Spleen (tissue), 11 donors: ENCODE measurements at regions not wholly inside any gene's neighbourhood (a gene's known extent, or its start where the extent isn't known, plus 50 kb on each side); places are given as distances from the start of the nearest gene placed in this dataset.

ENCODE experiments used
- DNase-seq: peaks from one replicate; pipeline ENCODE4 v3.0.0-alpha.2; 2020
- H3K27ac ChIP-seq, 8 donors: fragments of 200-600 bp; sonication (generic) in 7 of 8; 1 replicate in 4 of 8; 2 replicates in 4 of 8; pipeline versions ENCODE4 v1.5.0 to v1.8.0; 2016 to 2021; ENCODE audit warnings: inconsistent platforms in 4 of 8, mild to moderate bottlenecking in 4 of 8, moderate library complexity in 1 of 8
- H3K27me3 ChIP-seq, 7 donors: fragments of 200-600 bp; sonication (generic) in 6 of 7; replicated peaks in 1 of 7; 1 replicate in 4 of 7; 2 replicates in 3 of 7; pipeline versions ENCODE4 v1.5.0 to v1.8.0; 2016 to 2021; ENCODE audit warnings: inconsistent platforms in 3 of 7, mild to moderate bottlenecking in 1 of 7
- H3K36me3 ChIP-seq, 6 donors: fragments of 200-600 bp; sonication (generic) in 5 of 6; 1 replicate in 4 of 6; 2 replicates in 2 of 6; pipeline versions ENCODE4 v1.5.0 to v1.8.0; 2016 to 2021; ENCODE audit warnings: inconsistent platforms in 2 of 6
- H3K4me1 ChIP-seq, 6 donors: fragments of 200-600 bp; sonication (generic) in 5 of 6; 1 replicate in 3 of 6; 2 replicates in 3 of 6; pipeline versions ENCODE4 v1.5.0 to v1.8.0; 2016 to 2021; ENCODE audit warnings: inconsistent platforms in 3 of 6
- H3K4me3 ChIP-seq, 8 donors: fragments of 200-600 bp; sonication (generic) in 7 of 8; 1 replicate in 4 of 8; 2 replicates in 4 of 8; pipeline versions ENCODE4 v1.5.0 to v1.8.0; 2016 to 2021; ENCODE audit warnings: inconsistent platforms in 4 of 8, mild to moderate bottlenecking in 4 of 8, moderate library complexity in 2 of 8
- H3K9me3 ChIP-seq, 8 donors: fragments of 200-600 bp; sonication (generic) in 7 of 8; 1 replicate in 4 of 8; 2 replicates in 4 of 8; pipeline versions ENCODE4 v1.5.0 to v1.8.0; 2016 to 2021; ENCODE audit warnings: inconsistent platforms in 4 of 8
- POLR2A ChIP-seq, 3 donors: fragments of 450-650 bp; IDR thresholded peaks; one replicate each; pipeline ENCODE4 v1.5.1; 2017; ENCODE audit warnings: antibody characterized with exemption in 3 of 3, mild to moderate bottlenecking in 1 of 3
- POLR2AphosphoS5 ChIP-seq, 3 donors: sonication (generic); formaldehyde crosslinking; IDR thresholded peaks; one replicate each; pipeline ENCODE4 v1.5.1; 2017; ENCODE audit warnings: antibody characterized with exemption in 3 of 3
- WGBS, 5 donors: extraction: QIAGEN DNeasy Blood & Tissue Kit in 3 of 5; methylation state at CpG; one replicate each; pipeline versions ENCODE4 v1.1.5 to v1.1.7; 2013 to 2018; 5-methylcytosine and 5-hydroxymethylcytosine counted together
- intact Hi-C: fragments of 100-400 bp; cut with DNase I; formaldehyde crosslinking; loops from one replicate; pipeline ENCODE4 v1.15.0; 2023; ENCODE audit warnings: low total_unique reads
- TF ChIP-seq, protein P1 (sequence below), 11 experiments: fragments of 200-600 bp in 7 of 11; fragments of 450-650 bp in 4 of 11; sonication (generic) in 4 of 11; IDR thresholded peaks in 8 of 11; conservative IDR thresholded peaks in 3 of 11; 1 replicate in 7 of 11; 2 replicates in 4 of 11; pipeline versions ENCODE4 v1.4.0 to v1.8.0; 2016 to 2021; ENCODE audit warnings: antibody characterized with exemption in 11 of 11, inconsistent platforms in 4 of 11, mild to moderate bottlenecking in 1 of 11
- donor health status: healthy with polysubstance abuse.
- donor health status: DM: no; HTN: no; CAD: no; lungs with moderate emphysema.
- donor health status: DM: no; HTN: no; CAD: no.
- donor health status: Bipolar disorder and iron deficiency.
- donor health status: healthy.
- donor health status: DM: no; HTN: no; CAD: no.
- donor health status: DM: yes; HTN: yes; CAD: no.

GRCh38 chr18:33957707-33958106, 267.0 kb downstream of the NOL4 start:
- H3K4me1 ChIP-seq: no peaks in the 10 kb centered on the region
- intact Hi-C loops: no loop called here
- TF ChIP-seq POLR2A (IDR thresholded peaks at IDR 0.05) (no peak), POLR2AphosphoS5 (IDR thresholded peaks at IDR 0.05) (no peak)
- TF ChIP-seq, protein P1, sequence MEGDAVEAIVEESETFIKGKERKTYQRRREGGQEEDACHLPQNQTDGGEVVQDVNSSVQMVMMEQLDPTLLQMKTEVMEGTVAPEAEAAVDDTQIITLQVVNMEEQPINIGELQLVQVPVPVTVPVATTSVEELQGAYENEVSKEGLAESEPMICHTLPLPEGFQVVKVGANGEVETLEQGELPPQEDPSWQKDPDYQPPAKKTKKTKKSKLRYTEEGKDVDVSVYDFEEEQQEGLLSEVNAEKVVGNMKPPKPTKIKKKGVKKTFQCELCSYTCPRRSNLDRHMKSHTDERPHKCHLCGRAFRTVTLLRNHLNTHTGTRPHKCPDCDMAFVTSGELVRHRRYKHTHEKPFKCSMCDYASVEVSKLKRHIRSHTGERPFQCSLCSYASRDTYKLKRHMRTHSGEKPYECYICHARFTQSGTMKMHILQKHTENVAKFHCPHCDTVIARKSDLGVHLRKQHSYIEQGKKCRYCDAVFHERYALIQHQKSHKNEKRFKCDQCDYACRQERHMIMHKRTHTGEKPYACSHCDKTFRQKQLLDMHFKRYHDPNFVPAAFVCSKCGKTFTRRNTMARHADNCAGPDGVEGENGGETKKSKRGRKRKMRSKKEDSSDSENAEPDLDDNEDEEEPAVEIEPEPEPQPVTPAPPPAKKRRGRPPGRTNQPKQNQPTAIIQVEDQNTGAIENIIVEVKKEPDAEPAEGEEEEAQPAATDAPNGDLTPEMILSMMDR (IDR thresholded peaks at IDR 0.05 in 8 of 11, conservative IDR thresholded peaks at IDR 0.05 in 3 of 11): no peak
- H3K9me3 ChIP-seq: no peaks in the 10 kb centered on the region
- no peak overlapping the region for H3K4me3 ChIP-seq
- WGBS, 5 donors: 78 to 87% (median 80%) methylated on average over 5 of the region's 5 CpGs
- no peaks in the 10 kb centered on the region for H3K36me3 ChIP-seq
- H3K27ac ChIP-seq: no peak overlapping the region
- no peaks in the 10 kb centered on the region for H3K27me3 ChIP-seq
- no peak for DNase-seq

DNA sequence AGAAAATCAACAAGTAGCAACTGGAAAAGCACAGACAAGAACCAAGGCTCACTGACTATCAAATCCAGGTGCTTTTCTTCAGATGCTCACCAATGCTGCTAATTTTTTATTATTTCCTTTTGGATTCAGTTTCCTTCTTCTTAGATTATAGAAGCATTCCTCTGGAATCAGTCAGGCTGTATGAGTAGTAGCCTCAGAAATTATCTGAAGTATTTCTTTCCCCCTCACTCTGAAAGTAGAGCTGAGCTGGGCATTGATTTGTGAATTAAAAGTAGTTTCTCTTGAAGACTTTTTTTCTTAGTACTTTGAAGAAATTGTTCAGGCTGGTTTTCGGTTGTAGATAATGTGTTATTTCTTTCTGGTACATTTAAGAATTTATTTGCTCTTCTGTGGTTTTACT, 273.7 kb downstream of the NOL4 start:
- Histone ChIP-seq H3K27me3 (no peaks in the 10 kb centered on the region), H3K4me1 (no peaks in the 10 kb centered on the region), H3K27ac (no peak overlapping the region), H3K9me3 (no peaks in the 10 kb centered on the region), H3K36me3 (no peaks in the 10 kb centered on the region), H3K4me3 (no peak overlapping the region)
- TF ChIP-seq POLR2AphosphoS5 (IDR thresholded peaks at IDR 0.05): no peak
- TF ChIP-seq, protein P1 (IDR thresholded peaks at IDR 0.05 in 8 of 11, conservative IDR thresholded peaks at IDR 0.05 in 3 of 11): no peak
- no peak for TF ChIP-seq POLR2A (IDR thresholded peaks at IDR 0.05)
- WGBS, 5 donors: 65 to 85% (median 79%) methylated on average over 1 of the region's 1 CpG
- intact Hi-C loops: no loop called here
- DNase-seq: no peak

- Histone ChIP-seq H3K36me3 (no peaks in the 10 kb centered on the region), H3K27ac (no peak overlapping the region), H3K4me1 (no peaks in the 10 kb centered on the region), H3K4me3 (no peak overlapping the region), H3K27me3 (no peaks in the 10 kb centered on the region), H3K9me3 (no peaks in the 10 kb centered on the region)
- intact Hi-C loops: no loop called here
- TF ChIP-seq POLR2A (IDR thresholded peaks at IDR 0.05) (no peak), POLR2AphosphoS5 (IDR thresholded peaks at IDR 0.05) (no peak)
- TF ChIP-seq, protein P1 (IDR thresholded peaks at IDR 0.05 in 8 of 11, conservative IDR thresholded peaks at IDR 0.05 in 3 of 11): no peak
- WGBS, 5 donors: 85 to 95% (median 90%) methylated on average over 1 of the region's 1 CpG
- DNase-seq: no peak
These were observed 278.4 kb downstream of the NOL4 start for GRCh38 chr18:33946336-33946735.

DNA sequence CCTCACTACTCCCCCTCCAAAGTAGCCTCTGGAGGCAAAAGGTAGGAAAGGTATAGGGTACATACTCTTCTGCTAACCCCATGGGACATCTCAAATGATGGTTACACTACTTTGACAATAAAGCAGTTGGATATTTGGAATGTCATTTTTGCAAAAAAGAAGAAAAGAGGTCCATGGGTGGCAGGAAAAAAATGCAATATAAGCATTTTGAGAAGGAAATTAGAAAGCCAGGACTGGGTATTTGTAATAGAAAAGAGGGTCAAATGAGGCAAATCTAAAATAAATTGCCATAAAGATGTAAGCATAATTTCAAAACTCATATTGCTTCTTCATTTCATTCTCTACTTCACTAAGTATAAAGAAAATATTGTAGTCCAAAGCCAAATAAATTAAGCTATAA, 280.2 kb downstream of the NOL4 start:
- intact Hi-C loops: no loop called here
- no peak for TF ChIP-seq POLR2AphosphoS5 (IDR thresholded peaks at IDR 0.05)
- TF ChIP-seq POLR2A (IDR thresholded peaks at IDR 0.05): no peak
- TF ChIP-seq, protein P1 (IDR thresholded peaks at IDR 0.05 in 8 of 11, conservative IDR thresholded peaks at IDR 0.05 in 3 of 11): no peak
- Histone ChIP-seq H3K9me3 (peaks cover 0 to 10% (median 0%) of the 10 kb centered on the region in 8 donors), H3K27me3 (no peaks in the 10 kb centered on the region), H3K36me3 (no peaks in the 10 kb centered on the region), H3K4me3 (no peak overlapping the region), H3K27ac (no peak overlapping the region), H3K4me1 (no peaks in the 10 kb centered on the region)
- DNase-seq: no peak
